H1 (cell line): ENCODE measurements at regions not wholly inside any gene's neighbourhood (a gene's known extent, or its start where the extent isn't known, plus 50 kb on each side); places are given as distances from the start of the nearest gene placed in this dataset.

ENCODE experiments used
- CHD7 ChIP-seq: fragments of 300-600 bp; sonication (generic); IDR thresholded peaks from 2 replicates; pipeline ENCODE4 v1.7.1; 2012; ENCODE audit warnings: low read length, moderate library complexity, mild to moderate bottlenecking, inconsistent platforms; ENCODE audit not compliant: insufficient replicate concordance
- HDAC6 ChIP-seq: IDR thresholded peaks from one replicate; pipeline ENCODE4 v1.7.1; 2012; ENCODE audit warnings: low read depth, mild to moderate bottlenecking, inconsistent platforms, low read length, moderate library complexity
- PHF8 ChIP-seq: fragments of 200-600 bp; sonication (generic); conservative IDR thresholded peaks from 2 replicates; pipeline ENCODE4 v1.7.1; 2012; ENCODE audit warnings: low read depth, mild to moderate bottlenecking, inconsistent platforms, low read length, moderate library complexity
- POLR2A ChIP-seq, 2 experiments: IDR thresholded peaks; 1 replicate in 1 of 2; 2 replicates in 1 of 2; pipeline ENCODE4 v1.6.1; 2011; ENCODE audit warnings: low read depth in 2 of 2, low read length in 2 of 2, mild to moderate bottlenecking in 2 of 2; ENCODE audit errors: control extremely low read depth in 1 of 2
- SUZ12 ChIP-seq: fragments of 200-600 bp; sonication (generic); IDR thresholded peaks from 2 replicates; pipeline ENCODE4 v1.6.1; 2012; ENCODE audit warnings: mild to moderate bottlenecking, inconsistent platforms, low read length, moderate library complexity, mixed read lengths

DNA sequence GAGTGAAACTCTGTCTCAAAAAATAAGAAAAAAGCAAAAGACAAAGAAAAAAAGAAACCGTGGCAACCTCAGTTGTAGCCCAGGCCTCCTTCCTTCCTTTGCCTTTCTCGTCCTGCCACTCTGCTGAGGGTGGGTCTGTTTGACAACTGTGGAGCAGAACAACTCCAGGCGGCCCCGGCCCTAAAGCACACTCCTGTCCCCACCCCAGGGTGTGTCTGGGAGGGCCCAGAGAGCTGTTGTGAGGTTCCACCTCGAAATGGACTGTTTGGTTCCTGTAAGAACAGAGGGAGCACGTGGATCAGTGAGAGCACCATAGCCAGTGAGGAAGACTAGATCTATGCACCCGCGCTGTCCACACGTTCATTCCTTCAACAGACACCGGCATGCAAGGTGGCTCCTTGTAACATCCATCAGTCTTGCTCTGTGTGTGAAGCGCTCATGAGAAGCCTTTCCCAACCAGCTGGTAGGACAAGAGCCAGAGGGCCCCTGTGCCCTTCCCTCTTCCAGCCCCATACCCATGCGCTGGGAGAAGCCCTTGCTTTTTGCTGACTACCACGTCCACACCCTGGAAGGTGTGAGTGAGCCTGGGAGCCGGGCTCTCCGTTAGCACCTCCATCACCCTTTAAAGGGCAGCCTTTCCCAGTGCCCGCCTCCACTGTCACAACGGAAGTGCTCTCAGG lies 61.6 kb downstream of the SOWAHC start (continued):
- TF ChIP-seq CHD7: no peak
- TF ChIP-seq POLR2A (IDR thresholded peaks at IDR 0.05; ENCODE audit: control extremely low read depth in 1 of 2, low read depth in 2 of 2, low read length in 2 of 2): no peak
- no peak for TF ChIP-seq PHF8
- no peak for TF ChIP-seq HDAC6
- TF ChIP-seq SUZ12: no peak
